Ishikawa (cell line): ENCODE measurements at regions not wholly inside any gene's neighbourhood (a gene's known extent, or its start where the extent isn't known, plus 50 kb on each side); places are given as distances from the start of the nearest gene placed in this dataset.

ENCODE experiments used
- CEBPB ChIP-seq: IDR thresholded peaks from 2 replicates; pipeline ENCODE4 v1.6.1; 2012
- CREB1 ChIP-seq: IDR thresholded peaks from 2 replicates; pipeline ENCODE4 v1.6.1; 2012; ENCODE audit warnings: low read depth
- EGR1 ChIP-seq: IDR thresholded peaks from 2 replicates; pipeline ENCODE4 v1.6.1; 2012
- EP300 ChIP-seq: IDR thresholded peaks from 2 replicates; pipeline ENCODE4 v1.6.1; 2012; ENCODE audit warnings: borderline replicate concordance
- FOXM1 ChIP-seq: IDR thresholded peaks from 2 replicates; pipeline ENCODE4 v1.6.1; 2012; ENCODE audit warnings: low read depth, borderline replicate concordance
- NFIC ChIP-seq: IDR thresholded peaks from 2 replicates; pipeline ENCODE4 v1.6.1; 2012
- RAD21 ChIP-seq: IDR thresholded peaks from 2 replicates; pipeline ENCODE4 v1.6.1; 2012; ENCODE audit warnings: low read depth
- TAF1 ChIP-seq: IDR thresholded peaks from 2 replicates; pipeline ENCODE4 v1.6.1; 2012; ENCODE audit warnings: low read depth, mild to moderate bottlenecking
- TCF12 ChIP-seq: IDR thresholded peaks from 2 replicates; pipeline ENCODE4 v1.6.1; 2012; ENCODE audit warnings: low read depth
- TEAD4 ChIP-seq: IDR thresholded peaks from 2 replicates; pipeline ENCODE4 v1.6.1; 2012
- YY1 ChIP-seq: IDR thresholded peaks from 2 replicates; pipeline ENCODE4 v1.6.1; 2012; ENCODE audit warnings: low read depth
- ZBTB7A ChIP-seq: IDR thresholded peaks from 2 replicates; pipeline ENCODE4 v1.6.1; 2012; ENCODE audit warnings: low read depth
- TF ChIP-seq, protein P1 (sequence below): IDR thresholded peaks from 2 replicates; pipeline ENCODE4 v1.6.1; 2012
- TF ChIP-seq, protein P2 (sequence below): IDR thresholded peaks from 2 replicates; pipeline ENCODE4 v1.6.1; 2012
- TF ChIP-seq, protein P3 (sequence below): IDR thresholded peaks from 2 replicates; pipeline ENCODE4 v1.6.1; 2012; ENCODE audit warnings: low read depth, mild to moderate bottlenecking

DNA sequence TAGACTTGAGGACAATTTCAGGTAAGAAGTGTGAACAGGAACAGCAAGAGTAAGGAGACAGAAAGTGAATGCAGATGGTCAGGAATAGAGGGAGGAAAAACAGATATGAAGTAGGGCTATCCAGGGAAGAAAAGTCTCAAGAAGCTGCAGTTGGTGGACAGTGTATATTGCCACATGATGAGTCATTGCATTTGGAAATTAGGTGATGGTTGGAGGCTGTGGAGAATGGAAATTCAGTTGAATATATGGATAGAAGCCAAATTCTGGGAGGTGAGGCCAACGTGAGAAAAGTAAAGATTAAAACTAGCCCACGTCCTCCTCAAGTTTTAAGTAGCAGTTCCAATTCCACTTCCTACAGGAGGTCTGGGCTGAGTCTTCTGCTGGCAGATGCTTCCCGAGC lies 158.4 kb downstream of the UBE2E3 start:
- TF ChIP-seq CEBPB = no peak
- no peak for TF ChIP-seq ZBTB7A
- TF ChIP-seq TAF1 = no peak

DNA sequence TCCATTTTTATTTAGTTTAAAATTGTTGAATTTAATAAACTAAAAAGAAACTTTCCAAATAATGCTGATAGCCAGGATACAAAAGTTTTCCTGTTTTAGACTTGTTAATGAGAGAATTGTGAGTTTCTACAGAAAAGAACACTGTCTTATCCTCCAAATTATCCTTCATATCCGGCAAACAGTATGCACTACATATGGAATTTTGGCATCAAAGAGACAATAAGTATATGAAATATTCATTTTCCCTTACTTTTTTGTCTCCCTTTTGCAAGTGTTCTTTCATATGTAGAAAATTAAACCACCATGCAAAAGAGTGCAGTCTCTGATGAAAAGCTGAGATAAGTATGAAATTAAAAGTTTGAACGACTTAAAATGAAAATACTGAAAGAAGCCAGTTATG lies 159.4 kb downstream of the UBE2E3 start:
- TF ChIP-seq NFIC = no peak
- no peak for TF ChIP-seq YY1
- TF ChIP-seq TAF1 = no peak
- no peak for TF ChIP-seq CEBPB
- no peak for TF ChIP-seq TCF12
- no peak for TF ChIP-seq CREB1
- TF ChIP-seq, protein P1, sequence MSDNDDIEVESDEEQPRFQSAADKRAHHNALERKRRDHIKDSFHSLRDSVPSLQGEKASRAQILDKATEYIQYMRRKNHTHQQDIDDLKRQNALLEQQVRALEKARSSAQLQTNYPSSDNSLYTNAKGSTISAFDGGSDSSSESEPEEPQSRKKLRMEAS = no peak
- no peak for TF ChIP-seq RAD21
- TF ChIP-seq, protein P2, sequence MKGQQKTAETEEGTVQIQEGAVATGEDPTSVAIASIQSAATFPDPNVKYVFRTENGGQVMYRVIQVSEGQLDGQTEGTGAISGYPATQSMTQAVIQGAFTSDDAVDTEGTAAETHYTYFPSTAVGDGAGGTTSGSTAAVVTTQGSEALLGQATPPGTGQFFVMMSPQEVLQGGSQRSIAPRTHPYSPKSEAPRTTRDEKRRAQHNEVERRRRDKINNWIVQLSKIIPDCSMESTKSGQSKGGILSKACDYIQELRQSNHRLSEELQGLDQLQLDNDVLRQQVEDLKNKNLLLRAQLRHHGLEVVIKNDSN = no peak
- TF ChIP-seq EP300 = no peak
- TF ChIP-seq TEAD4 = no peak
- TF ChIP-seq, protein P3, sequence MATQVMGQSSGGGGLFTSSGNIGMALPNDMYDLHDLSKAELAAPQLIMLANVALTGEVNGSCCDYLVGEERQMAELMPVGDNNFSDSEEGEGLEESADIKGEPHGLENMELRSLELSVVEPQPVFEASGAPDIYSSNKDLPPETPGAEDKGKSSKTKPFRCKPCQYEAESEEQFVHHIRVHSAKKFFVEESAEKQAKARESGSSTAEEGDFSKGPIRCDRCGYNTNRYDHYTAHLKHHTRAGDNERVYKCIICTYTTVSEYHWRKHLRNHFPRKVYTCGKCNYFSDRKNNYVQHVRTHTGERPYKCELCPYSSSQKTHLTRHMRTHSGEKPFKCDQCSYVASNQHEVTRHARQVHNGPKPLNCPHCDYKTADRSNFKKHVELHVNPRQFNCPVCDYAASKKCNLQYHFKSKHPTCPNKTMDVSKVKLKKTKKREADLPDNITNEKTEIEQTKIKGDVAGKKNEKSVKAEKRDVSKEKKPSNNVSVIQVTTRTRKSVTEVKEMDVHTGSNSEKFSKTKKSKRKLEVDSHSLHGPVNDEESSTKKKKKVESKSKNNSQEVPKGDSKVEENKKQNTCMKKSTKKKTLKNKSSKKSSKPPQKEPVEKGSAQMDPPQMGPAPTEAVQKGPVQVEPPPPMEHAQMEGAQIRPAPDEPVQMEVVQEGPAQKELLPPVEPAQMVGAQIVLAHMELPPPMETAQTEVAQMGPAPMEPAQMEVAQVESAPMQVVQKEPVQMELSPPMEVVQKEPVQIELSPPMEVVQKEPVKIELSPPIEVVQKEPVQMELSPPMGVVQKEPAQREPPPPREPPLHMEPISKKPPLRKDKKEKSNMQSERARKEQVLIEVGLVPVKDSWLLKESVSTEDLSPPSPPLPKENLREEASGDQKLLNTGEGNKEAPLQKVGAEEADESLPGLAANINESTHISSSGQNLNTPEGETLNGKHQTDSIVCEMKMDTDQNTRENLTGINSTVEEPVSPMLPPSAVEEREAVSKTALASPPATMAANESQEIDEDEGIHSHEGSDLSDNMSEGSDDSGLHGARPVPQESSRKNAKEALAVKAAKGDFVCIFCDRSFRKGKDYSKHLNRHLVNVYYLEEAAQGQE = no peak
- TF ChIP-seq ZBTB7A = no peak
- TF ChIP-seq EGR1 = no peak

DNA sequence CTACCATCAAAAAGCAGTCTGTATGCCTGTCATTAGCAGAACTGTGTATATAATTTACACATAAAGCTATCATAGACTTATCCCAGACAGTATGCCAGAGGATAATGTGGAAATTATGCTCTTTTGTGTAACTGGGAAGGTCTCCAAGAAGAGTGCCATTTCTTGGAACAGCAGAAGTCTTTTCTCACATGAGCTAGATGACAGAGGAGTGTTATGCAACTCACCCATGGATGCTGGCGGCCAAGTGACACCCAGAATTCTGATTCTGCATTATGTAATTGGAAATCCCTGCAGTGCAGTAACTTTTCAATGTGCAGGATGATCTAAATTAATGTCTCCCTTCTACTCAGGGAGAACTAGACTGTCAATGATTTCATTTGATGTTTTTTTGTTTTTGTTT lies 160.0 kb downstream of the UBE2E3 start:
- TF ChIP-seq, protein P1 = no peak
- TF ChIP-seq EGR1 = no peak
- TF ChIP-seq ZBTB7A = no peak
- TF ChIP-seq TCF12 = no peak

DNA sequence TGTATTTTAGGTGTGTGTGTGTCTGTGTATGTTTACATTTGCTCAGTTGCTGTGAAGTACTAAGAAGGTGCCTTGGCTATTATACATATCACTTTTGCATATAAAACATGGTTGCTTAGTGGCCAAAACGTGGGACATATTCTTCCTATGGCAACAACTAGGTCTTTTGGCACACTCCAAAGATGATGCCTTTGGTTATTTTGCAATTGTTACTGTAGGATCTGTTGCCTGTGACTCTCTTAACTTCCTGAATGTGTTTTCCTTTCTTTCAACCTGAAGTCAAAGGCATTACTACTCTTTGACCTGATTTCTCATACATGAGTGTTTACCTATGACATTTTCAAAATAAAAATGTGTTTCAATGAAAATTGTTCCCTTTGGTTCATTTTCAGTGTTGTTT lies 160.5 kb downstream of the UBE2E3 start:
- TF ChIP-seq NFIC = no peak
- no peak for TF ChIP-seq TCF12
- TF ChIP-seq EGR1 = no peak
- no peak for TF ChIP-seq EP300
- no peak for TF ChIP-seq TEAD4
- TF ChIP-seq YY1 = no peak
- TF ChIP-seq, protein P1 = no peak
- no peak for TF ChIP-seq CEBPB
- TF ChIP-seq FOXM1 = no peak
- TF ChIP-seq, protein P2 = no peak
- no peak for TF ChIP-seq ZBTB7A
- no peak for TF ChIP-seq TAF1
- TF ChIP-seq, protein P3 = no peak
- no peak for TF ChIP-seq RAD21

DNA sequence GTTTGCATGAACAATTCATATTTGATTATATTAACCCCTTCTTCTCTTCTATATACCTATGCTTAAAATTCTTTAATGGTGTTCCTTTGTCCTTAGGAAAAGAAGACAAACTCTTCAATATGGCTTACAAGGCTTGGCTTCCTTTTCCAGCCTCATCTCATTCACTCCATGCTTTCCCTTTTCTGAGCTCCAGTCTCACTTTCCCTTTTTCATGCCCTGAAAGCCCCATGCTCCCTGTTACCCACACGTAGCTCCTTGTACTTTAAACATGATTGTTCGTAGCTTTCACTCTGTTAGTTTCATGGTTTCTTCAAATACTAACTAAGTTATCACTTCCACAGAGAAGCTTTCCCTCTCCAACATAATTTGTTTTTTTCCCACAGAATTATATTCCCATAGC lies 161.3 kb downstream of the UBE2E3 start:
- TF ChIP-seq, protein P2 = no peak
- TF ChIP-seq TAF1 = no peak
- no peak for TF ChIP-seq EP300
- TF ChIP-seq FOXM1 = no peak
- TF ChIP-seq EGR1 = no peak
- TF ChIP-seq TCF12 = no peak
- no peak for TF ChIP-seq ZBTB7A
- TF ChIP-seq, protein P3 = no peak
- no peak for TF ChIP-seq YY1
- TF ChIP-seq TEAD4 = no peak
- TF ChIP-seq NFIC = no peak
